IMR-90 (cell line): ENCODE measurements at regions not wholly inside any gene's neighbourhood (a gene's known extent, or its start where the extent isn't known, plus 50 kb on each side); places are given as distances from the start of the nearest gene placed in this dataset.

Experiments used
- ATAC-seq: fragments of 200-7000 bp; cut with Tn5 transposase; 2 replicates; pipeline ENCODE4 v1.9.1; 2020; ENCODE audit warnings: low read depth, mild to moderate bottlenecking, moderate library complexity
- BruUV-seq: library from RNA; stranded (reverse); fragments of 400-500 nt; replicated peaks from 2 replicates; lab custom pipeline; 2021; lab: Mats Ljungman, UMichigan
- CTCF ChIA-PET: fragments of 300-600 bp; formaldehyde crosslinking; extraction: SDS; loops from one replicate; lab custom pipeline; 2021; ENCODE audit warnings: antibody characterized with exemption; lab: Yijun Ruan, JAX
- POLR2A ChIA-PET: fragments of 300-600 bp; sonication (Branson Sonifier 250); formaldehyde crosslinking; loops from one replicate; lab custom pipeline; 2022; ENCODE audit warnings: antibody characterized with exemption; ENCODE audit not compliant: unreplicated experiment; lab: Charles Lee
- DNase-seq: peaks from one replicate; pipeline ENCODE4 v3.0.0; 2013
- H2AFZ ChIP-seq: replicated peaks from 2 replicates; pipeline ENCODE3; 2013; ENCODE audit warnings: low read length, mild to moderate bottlenecking; ENCODE audit not compliant: poor library complexity
- H2AK5ac ChIP-seq: 2 replicates; pipeline ENCODE4 v1.6.1; 2013; ENCODE audit warnings: low read depth, low read length, inconsistent platforms
- H2AK9ac ChIP-seq: replicated peaks from 2 replicates; pipeline ENCODE3; 2013; ENCODE audit warnings: mild to moderate bottlenecking, low read depth, low read length, moderate library complexity; ENCODE audit not compliant: poor library complexity
- H2BK120ac ChIP-seq: 2 replicates; pipeline ENCODE4 v1.6.1; 2013; ENCODE audit warnings: low read depth, low read length, inconsistent platforms
- H2BK15ac ChIP-seq: 3 replicates; pipeline ENCODE4 v1.6.1; 2013; ENCODE audit warnings: low read depth, low read length, inconsistent platforms
- H2BK20ac ChIP-seq: 2 replicates; pipeline ENCODE4 v1.6.1; 2013; ENCODE audit warnings: low read depth, mild to moderate bottlenecking, inconsistent platforms, low read length, moderate library complexity
- H2BK5ac ChIP-seq: 2 replicates; pipeline ENCODE4 v1.6.1; 2013; ENCODE audit warnings: mild to moderate bottlenecking, low read depth, low read length, inconsistent platforms; ENCODE audit not compliant: poor library complexity, severe bottlenecking
- H3K14ac ChIP-seq: replicated peaks from 2 replicates; pipeline ENCODE4 v1.6.1; 2013; ENCODE audit warnings: low read depth, low read length, inconsistent platforms
- H3K18ac ChIP-seq: 2 replicates; pipeline ENCODE4 v1.6.1; 2013; ENCODE audit warnings: low read depth, low read length, control low read depth
- H3K23ac ChIP-seq: 2 replicates; pipeline ENCODE4 v1.6.1; 2013; ENCODE audit warnings: low read depth, low read length, inconsistent platforms
- H3K27ac ChIP-seq: 2 replicates; pipeline ENCODE4 v1.5.1; 2013; ENCODE audit warnings: mild to moderate bottlenecking, control low read depth, low read length; ENCODE audit not compliant: insufficient read depth
- H3K27me3 ChIP-seq: 2 replicates; pipeline ENCODE4 v1.6.1; 2013; ENCODE audit warnings: low read length; ENCODE audit not compliant: control insufficient read depth, insufficient read depth
- H3K36me3 ChIP-seq: 2 replicates; pipeline ENCODE4 v1.6.1; 2013; ENCODE audit warnings: low read length, mixed read lengths; ENCODE audit not compliant: control insufficient read depth, insufficient read depth
- H3K4ac ChIP-seq: 2 replicates; pipeline ENCODE4 v1.6.1; 2013; ENCODE audit warnings: low read depth, low read length, inconsistent platforms
- H3K4me1 ChIP-seq: 2 replicates; pipeline ENCODE4 v1.6.1; 2013; ENCODE audit warnings: low read length, mixed read lengths; ENCODE audit not compliant: control insufficient read depth, insufficient read depth
- H3K4me2 ChIP-seq: 2 replicates; pipeline ENCODE4 v1.6.1; 2013; ENCODE audit warnings: low read depth, mild to moderate bottlenecking, control low read depth, low read length, moderate library complexity
- H3K4me3 ChIP-seq: 2 replicates; pipeline ENCODE4 v1.5.1; 2013; ENCODE audit warnings: low read depth, mild to moderate bottlenecking, control low read depth, low read length, moderate library complexity; ENCODE audit not compliant: insufficient read depth
- H3K56ac ChIP-seq: 2 replicates; pipeline ENCODE4 v1.6.1; 2013; ENCODE audit warnings: low read length, inconsistent platforms; ENCODE audit not compliant: insufficient read depth; ENCODE audit errors: extremely low read depth
- H3K79me1 ChIP-seq, 2 experiments: 2 replicates each; pipeline ENCODE4 v1.6.1; 2013; ENCODE audit warnings: low read length in 2 of 2, inconsistent platforms in 1 of 2, low read depth in 1 of 2
- H3K9ac ChIP-seq: 2 replicates; pipeline ENCODE4 v1.6.1; 2013; ENCODE audit warnings: low read depth, low read length, control low read depth
- H3K9me1 ChIP-seq: 2 replicates; pipeline ENCODE4 v1.6.1; 2013; ENCODE audit warnings: low read length, inconsistent platforms; ENCODE audit not compliant: insufficient read depth
- H3K9me3 ChIP-seq: 2 replicates; pipeline ENCODE4 v1.6.1; 2013; ENCODE audit warnings: low read length; ENCODE audit not compliant: control insufficient read depth, insufficient read depth
- H4K20me1 ChIP-seq: 2 replicates; pipeline ENCODE4 v1.6.1; 2013; ENCODE audit warnings: low read length, inconsistent platforms; ENCODE audit not compliant: insufficient read depth
- H4K5ac ChIP-seq: 2 replicates; pipeline ENCODE4 v1.6.1; 2013; ENCODE audit warnings: mild to moderate bottlenecking, low read depth, low read length, control low read depth
- H4K8ac ChIP-seq, 2 experiments: 2 replicates each; pipeline ENCODE4 v1.6.1; 2013; ENCODE audit warnings: low read depth in 2 of 2, low read length in 2 of 2, control low read depth in 1 of 2, inconsistent platforms in 1 of 2
- H4K91ac ChIP-seq: 2 replicates; pipeline ENCODE4 v1.6.1; 2013; ENCODE audit warnings: low read depth, low read length, inconsistent platforms; ENCODE audit not compliant: insufficient read depth
- BHLHE40 ChIP-seq: fragments of 150-350 bp; IDR thresholded peaks from 2 replicates; pipeline ENCODE4 v1.6.1; 2016; ENCODE audit warnings: mild to moderate bottlenecking, low read depth, low read length
- CEBPB ChIP-seq: IDR thresholded peaks from 2 replicates; pipeline ENCODE4 v1.6.1; 2012; ENCODE audit warnings: low read depth, low read length, improper control_type of control experiment
- CHD1 ChIP-seq: IDR thresholded peaks from 2 replicates; pipeline ENCODE4 v1.6.1; 2012; ENCODE audit warnings: low read depth, low read length, improper control_type of control experiment
- FOS ChIP-seq: fragments of 150-350 bp; IDR thresholded peaks from 2 replicates; pipeline ENCODE4 v1.6.1; 2016; ENCODE audit warnings: low read depth, low read length
- MAFK ChIP-seq: IDR thresholded peaks from 2 replicates; pipeline ENCODE4 v1.6.1; 2012; ENCODE audit warnings: low read depth, low read length, improper control_type of control experiment
- MAZ ChIP-seq: IDR thresholded peaks from 2 replicates; pipeline ENCODE4 v1.6.1; 2012; ENCODE audit warnings: low read depth, mild to moderate bottlenecking, low read length, improper control_type of control experiment, moderate library complexity, borderline replicate concordance
- NFE2L2 ChIP-seq: fragments of 150-350 bp; IDR thresholded peaks from 2 replicates; pipeline ENCODE4 v1.6.1; 2016; ENCODE audit warnings: low read depth, mild to moderate bottlenecking, low read length
- POLR2A ChIP-seq: IDR thresholded peaks from 2 replicates; pipeline ENCODE4 v1.6.1; 2012; ENCODE audit warnings: mild to moderate bottlenecking, low read depth, low read length
- RAD21 ChIP-seq: IDR thresholded peaks from 2 replicates; pipeline ENCODE4 v1.6.1; 2012; ENCODE audit warnings: low read length, improper control_type of control experiment
- RCOR1 ChIP-seq: IDR thresholded peaks from 2 replicates; pipeline ENCODE4 v1.6.1; 2012; ENCODE audit warnings: mild to moderate bottlenecking, low read length, improper control_type of control experiment; ENCODE audit not compliant: insufficient replicate concordance
- RFX5 ChIP-seq: IDR thresholded peaks from 2 replicates; pipeline ENCODE4 v1.8.0; 2012; ENCODE audit warnings: low read depth, mild to moderate bottlenecking, low read length, moderate library complexity
- SMC3 ChIP-seq: fragments of 150-350 bp; IDR thresholded peaks from 2 replicates; pipeline ENCODE4 v1.6.1; 2016; ENCODE audit warnings: low read depth, mild to moderate bottlenecking, antibody characterized with exemption, low read length, moderate library complexity
- WGBS, 2 experiments: methylation state at CpG; one replicate each; pipeline versions ENCODE4 v1.1.5 to v1.1.7; 2013; ENCODE audit warnings: missing lambda C conversion rate in 2 of 2; ENCODE audit not compliant: insufficient read length in 1 of 2; ENCODE audit errors: extremely low coverage in 2 of 2; 5-methylcytosine and 5-hydroxymethylcytosine counted together
- dilution Hi-C: fragments of 300-500 bp; cut with HindIII; formaldehyde crosslinking; loops from one replicate; pipeline ENCODE4 v1.14.3; 2018; ENCODE audit warnings: low sequenced_read_pairs; ENCODE audit not compliant: unreplicated experiment
- in situ Hi-C: fragments of 300-500 bp; cut with MboI; formaldehyde crosslinking; loops from 3 replicates; pipeline ENCODE4 v1.14.3; 2019; ENCODE audit warnings: low sequenced_read_pairs, inconsistent platforms, mixed read lengths
- intact Hi-C: fragments of 100-400 bp; cut with micrococcal nuclease; formaldehyde crosslinking; loops from 2 replicates; pipeline ENCODE4 v1.10.0; 2022
- TF ChIP-seq, protein P1 (sequence below): conservative IDR thresholded peaks from 2 replicates; pipeline ENCODE4 v1.5.1; 2012; ENCODE audit warnings: mild to moderate bottlenecking, low read depth, low read length, improper control_type of control experiment
- TF ChIP-seq, protein P2 (sequence below): fragments of 150-350 bp; IDR thresholded peaks from 2 replicates; pipeline ENCODE4 v1.6.1; 2017; ENCODE audit warnings: mild to moderate bottlenecking, antibody characterized with exemption, low read length, low read depth
- TF ChIP-seq, protein P3 (sequence below): fragments of 150-350 bp; IDR thresholded peaks from 2 replicates; pipeline ENCODE4 v1.6.1; 2016; ENCODE audit warnings: low read depth, mild to moderate bottlenecking, low read length, moderate library complexity, borderline replicate concordance

DNA sequence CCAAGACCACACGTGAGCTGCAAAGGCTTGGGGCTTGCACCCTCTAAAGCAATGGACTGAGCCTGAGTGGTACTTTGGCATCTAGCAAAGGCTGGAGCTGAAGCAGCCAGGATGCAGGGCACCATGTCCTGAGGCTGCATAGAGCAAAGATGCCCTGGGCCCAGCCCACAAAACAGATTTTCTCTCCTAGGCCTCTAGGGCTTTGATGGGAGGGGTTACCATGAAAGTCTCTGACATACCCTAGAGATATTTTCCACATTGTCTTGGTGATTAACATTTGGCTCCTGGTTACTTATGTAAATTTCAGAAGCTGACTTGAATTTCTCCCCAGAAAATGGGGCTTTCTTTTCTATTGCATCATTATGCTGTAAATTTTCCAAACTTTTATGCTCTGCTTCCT is 438.3 kb downstream of the SLC16A7 start:
- Histone ChIP-seq H2AK9ac (no peak overlapping the region), H4K8ac (no peak overlapping the region), H3K18ac (no peak overlapping the region), H2BK120ac (no peak overlapping the region), H3K56ac (no peak overlapping the region), H3K9me3 (peaks cover 6% of the 10 kb centered on the region; the same call in 1 of the 2 replicates), H3K4me3 (no peak overlapping the region), H2BK5ac (no peak overlapping the region), H4K91ac (no peak overlapping the region), H4K20me1 (no peaks in the 10 kb centered on the region), H3K23ac (no peak overlapping the region), H2BK20ac (no peak overlapping the region), H3K27me3 (no peaks in the 10 kb centered on the region), H4K5ac (no peak overlapping the region), H3K14ac (no peak overlapping the region), H3K36me3 (no peaks in the 10 kb centered on the region), H3K4ac (no peak overlapping the region), H2BK15ac (no peak overlapping the region), H3K9ac (no peak overlapping the region), H2AFZ (no peak overlapping the region), H3K9me1 (no peaks in the 10 kb centered on the region), H3K4me2 (no peak overlapping the region), H3K79me1 (no peaks in the 10 kb centered on the region), H2AK5ac (no peak overlapping the region), H3K4me1 (no peaks in the 10 kb centered on the region), H3K27ac (no peak overlapping the region)
- ChIA-PET POLR2A (no interaction called here), CTCF (no interaction called here)
- dilution Hi-C loops, result no loop called here
- ATAC-seq, result no peak
- no TSS peak for BruUV-seq
- TF ChIP-seq CHD1 (no peak), RAD21 (no peak), RFX5 (no peak), MAFK (no peak), NFE2L2 (no peak), CEBPB (no peak), BHLHE40 (no peak), SMC3 (no peak), POLR2A (no peak), FOS (no peak), RCOR1 (no peak), MAZ (no peak)
- TF ChIP-seq, protein P1, sequence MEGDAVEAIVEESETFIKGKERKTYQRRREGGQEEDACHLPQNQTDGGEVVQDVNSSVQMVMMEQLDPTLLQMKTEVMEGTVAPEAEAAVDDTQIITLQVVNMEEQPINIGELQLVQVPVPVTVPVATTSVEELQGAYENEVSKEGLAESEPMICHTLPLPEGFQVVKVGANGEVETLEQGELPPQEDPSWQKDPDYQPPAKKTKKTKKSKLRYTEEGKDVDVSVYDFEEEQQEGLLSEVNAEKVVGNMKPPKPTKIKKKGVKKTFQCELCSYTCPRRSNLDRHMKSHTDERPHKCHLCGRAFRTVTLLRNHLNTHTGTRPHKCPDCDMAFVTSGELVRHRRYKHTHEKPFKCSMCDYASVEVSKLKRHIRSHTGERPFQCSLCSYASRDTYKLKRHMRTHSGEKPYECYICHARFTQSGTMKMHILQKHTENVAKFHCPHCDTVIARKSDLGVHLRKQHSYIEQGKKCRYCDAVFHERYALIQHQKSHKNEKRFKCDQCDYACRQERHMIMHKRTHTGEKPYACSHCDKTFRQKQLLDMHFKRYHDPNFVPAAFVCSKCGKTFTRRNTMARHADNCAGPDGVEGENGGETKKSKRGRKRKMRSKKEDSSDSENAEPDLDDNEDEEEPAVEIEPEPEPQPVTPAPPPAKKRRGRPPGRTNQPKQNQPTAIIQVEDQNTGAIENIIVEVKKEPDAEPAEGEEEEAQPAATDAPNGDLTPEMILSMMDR, result no peak
- TF ChIP-seq, protein P2, sequence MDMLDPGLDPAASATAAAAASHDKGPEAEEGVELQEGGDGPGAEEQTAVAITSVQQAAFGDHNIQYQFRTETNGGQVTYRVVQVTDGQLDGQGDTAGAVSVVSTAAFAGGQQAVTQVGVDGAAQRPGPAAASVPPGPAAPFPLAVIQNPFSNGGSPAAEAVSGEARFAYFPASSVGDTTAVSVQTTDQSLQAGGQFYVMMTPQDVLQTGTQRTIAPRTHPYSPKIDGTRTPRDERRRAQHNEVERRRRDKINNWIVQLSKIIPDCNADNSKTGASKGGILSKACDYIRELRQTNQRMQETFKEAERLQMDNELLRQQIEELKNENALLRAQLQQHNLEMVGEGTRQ, result no peak
- TF ChIP-seq, protein P3, sequence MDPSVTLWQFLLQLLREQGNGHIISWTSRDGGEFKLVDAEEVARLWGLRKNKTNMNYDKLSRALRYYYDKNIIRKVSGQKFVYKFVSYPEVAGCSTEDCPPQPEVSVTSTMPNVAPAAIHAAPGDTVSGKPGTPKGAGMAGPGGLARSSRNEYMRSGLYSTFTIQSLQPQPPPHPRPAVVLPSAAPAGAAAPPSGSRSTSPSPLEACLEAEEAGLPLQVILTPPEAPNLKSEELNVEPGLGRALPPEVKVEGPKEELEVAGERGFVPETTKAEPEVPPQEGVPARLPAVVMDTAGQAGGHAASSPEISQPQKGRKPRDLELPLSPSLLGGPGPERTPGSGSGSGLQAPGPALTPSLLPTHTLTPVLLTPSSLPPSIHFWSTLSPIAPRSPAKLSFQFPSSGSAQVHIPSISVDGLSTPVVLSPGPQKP, result no peak
- intact Hi-C loops, result no loop called here
- in situ Hi-C loops, result no loop called here
- 33% methylated on average over 1 of the region's 1 CpG; no CpG with 5 or more reads in 1 of the 2 experiments for WGBS, 2 experiments
- no peak for DNase-seq
